D721Med (cell line): ENCODE measurements at regions not wholly inside any gene's neighbourhood (a gene's known extent, or its start where the extent isn't known, plus 50 kb on each side); places are given as distances from the start of the nearest gene placed in this dataset.

ENCODE experiments used
- DNase-seq: peaks from one replicate; pipeline ENCODE4 v3.0.0; 2011; ENCODE audit warnings: low spot score; ENCODE audit not compliant: insufficient read length
- FAIRE-seq: peaks from 2 replicates; lab custom pipeline; 2011; peaks lifted over from hg19 to GRCh38; lab: Jason Lieb, UNC
- TF ChIP-seq, protein P1 (sequence below): IDR thresholded peaks from 2 replicates; pipeline ENCODE4 v1.5.1; 2012; ENCODE audit warnings: mild to moderate bottlenecking, control low read depth; ENCODE audit not compliant: insufficient read depth; ENCODE audit errors: missing control alignments

DNA sequence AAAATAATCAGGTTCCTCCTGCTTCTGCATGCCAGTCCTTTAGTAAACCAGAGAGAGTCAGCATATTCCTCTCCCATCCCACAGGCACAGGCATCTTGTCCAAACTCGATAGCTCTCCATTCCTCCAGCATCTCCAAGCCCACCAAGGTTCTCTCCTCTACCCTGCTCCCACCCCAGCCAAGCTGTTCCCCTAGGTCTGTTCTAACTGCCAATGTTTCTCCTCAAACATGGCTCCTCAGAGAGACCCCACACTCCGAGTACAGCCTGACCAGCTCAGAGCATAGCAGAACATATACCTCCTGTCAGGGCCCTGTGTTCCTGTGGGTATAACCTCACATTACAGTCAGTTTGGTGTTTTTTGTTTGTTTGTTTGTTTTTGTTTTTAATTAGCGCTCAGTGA, 177.8 kb downstream of the VEGFA start:
- no peak for DNase-seq
- TF ChIP-seq, protein P1, sequence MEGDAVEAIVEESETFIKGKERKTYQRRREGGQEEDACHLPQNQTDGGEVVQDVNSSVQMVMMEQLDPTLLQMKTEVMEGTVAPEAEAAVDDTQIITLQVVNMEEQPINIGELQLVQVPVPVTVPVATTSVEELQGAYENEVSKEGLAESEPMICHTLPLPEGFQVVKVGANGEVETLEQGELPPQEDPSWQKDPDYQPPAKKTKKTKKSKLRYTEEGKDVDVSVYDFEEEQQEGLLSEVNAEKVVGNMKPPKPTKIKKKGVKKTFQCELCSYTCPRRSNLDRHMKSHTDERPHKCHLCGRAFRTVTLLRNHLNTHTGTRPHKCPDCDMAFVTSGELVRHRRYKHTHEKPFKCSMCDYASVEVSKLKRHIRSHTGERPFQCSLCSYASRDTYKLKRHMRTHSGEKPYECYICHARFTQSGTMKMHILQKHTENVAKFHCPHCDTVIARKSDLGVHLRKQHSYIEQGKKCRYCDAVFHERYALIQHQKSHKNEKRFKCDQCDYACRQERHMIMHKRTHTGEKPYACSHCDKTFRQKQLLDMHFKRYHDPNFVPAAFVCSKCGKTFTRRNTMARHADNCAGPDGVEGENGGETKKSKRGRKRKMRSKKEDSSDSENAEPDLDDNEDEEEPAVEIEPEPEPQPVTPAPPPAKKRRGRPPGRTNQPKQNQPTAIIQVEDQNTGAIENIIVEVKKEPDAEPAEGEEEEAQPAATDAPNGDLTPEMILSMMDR: no peak
- no peak for FAIRE-seq

DNA sequence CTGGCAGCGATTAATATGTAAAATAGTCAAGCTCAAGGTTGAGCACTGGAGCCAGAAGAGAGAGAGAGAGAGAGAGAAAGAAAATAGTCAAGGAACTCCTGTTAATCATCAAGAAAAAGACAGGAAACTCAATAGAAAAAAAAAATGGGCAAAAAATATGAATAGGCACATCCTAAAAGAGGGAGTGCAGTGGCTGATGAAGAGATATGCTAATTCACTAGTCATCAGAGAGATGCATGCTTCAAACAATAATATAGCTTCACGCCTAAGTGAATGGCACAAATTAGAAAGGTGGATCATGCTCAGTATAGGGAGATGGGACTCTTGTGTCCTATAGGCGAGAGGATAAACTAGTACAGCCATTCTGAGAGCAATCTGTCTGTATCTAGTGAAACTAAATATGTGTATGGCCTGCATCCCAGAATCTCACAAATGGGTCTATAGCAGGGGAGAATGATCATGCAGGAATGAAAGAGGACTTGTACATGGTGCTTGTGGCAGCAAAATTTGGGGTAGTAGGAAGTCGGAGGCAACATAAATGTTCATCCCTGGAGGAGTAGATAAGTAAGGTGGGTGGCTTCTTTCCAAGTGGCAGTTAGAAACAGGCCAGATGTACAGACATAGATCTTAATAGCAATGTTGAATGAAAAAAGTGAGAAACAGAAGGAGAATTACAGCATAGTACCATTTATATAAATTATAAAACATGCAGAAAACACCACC, 176.8 kb downstream of the VEGFA start:
- FAIRE-seq (no peak), DNase-seq (no peak)
- TF ChIP-seq, protein P1: no peak

DNA sequence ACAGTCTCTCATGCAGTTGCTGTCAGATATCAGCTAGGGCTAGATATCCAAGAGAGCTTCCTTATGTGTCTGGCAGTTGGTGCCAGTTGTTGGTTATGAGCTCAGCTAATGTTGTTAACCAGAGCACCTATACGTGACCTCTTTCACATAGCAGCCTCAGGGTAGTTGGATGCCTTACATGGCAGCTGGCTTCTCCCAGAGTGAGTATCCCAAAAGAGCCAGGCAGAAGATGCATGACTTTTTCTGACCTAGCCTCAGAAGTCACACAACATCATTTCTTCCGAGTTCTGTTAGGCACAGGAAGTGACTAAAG, 175.7 kb downstream of the VEGFA start:
- TF ChIP-seq, protein P1: no peak
- DNase-seq (no peak), FAIRE-seq (no peak)

DNA sequence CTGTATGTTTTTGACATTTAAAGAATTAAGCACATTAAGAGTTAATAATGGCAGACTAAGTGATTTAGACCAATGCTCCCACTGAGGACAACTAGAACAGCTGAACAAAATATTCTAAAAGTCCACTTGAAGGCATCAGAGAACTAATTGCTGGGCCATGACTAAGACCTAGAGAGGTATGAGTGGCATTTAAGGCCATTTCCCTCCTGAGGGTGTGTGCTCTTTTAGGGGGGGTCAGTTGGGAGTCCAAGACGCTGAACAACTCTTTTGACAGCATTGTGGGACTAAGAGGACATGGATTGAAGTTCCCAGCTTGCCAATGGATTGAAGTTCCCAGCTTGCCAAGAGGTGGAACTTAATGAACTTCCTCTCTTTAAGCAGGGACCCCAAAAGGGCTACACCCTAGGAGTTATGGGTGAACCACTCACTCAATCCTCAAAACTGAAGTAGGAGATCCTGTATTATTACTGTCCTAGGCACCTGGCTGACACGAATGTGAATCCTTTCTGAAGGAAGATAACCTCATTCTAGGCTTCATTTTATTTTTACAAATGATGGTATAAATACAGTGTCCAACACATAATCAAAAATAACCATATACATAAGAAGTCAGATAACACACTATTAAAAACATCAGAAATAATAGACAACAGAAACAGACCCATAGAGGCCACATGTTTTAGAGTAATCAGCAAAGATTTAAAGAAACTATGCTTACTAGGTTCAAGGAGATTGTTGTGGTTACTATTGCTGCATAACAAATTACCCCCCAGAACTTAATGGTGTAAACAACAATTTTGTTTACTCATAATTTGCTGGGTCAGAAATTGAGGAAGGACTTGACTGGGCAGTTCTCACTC, 175.1 kb downstream of the VEGFA start:
- FAIRE-seq: no peak

DNA sequence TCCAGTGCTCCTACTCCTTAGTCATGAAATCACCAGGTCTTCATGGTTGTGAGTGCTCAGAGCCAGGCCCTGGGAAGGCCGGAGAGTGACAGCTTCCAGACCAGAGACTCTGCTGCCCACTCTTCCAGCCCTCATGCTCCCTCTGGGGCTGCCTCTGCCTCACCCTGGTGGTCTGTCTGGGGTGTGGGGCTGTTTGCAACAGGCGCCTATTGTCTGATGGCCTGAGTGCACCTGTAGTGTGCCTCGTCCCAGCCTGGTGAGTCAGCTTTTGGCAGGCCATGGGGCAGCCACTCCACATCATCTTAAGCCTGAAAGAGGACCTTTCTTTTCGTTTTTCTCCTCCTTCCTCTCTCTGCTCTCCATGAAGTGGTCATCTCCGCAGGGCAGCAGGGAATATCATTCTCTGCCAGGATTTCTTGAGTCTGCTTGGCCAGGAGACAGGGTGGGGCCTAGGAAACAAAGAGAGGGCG, 173.8 kb downstream of the VEGFA start:
- DNase-seq (no peak), FAIRE-seq (no peak)
- TF ChIP-seq, protein P1: no peak

More for the DNA sequence above, 175.1 kb downstream of the VEGFA start:
- DNase-seq: no peak
- TF ChIP-seq, protein P1: no peak

DNA sequence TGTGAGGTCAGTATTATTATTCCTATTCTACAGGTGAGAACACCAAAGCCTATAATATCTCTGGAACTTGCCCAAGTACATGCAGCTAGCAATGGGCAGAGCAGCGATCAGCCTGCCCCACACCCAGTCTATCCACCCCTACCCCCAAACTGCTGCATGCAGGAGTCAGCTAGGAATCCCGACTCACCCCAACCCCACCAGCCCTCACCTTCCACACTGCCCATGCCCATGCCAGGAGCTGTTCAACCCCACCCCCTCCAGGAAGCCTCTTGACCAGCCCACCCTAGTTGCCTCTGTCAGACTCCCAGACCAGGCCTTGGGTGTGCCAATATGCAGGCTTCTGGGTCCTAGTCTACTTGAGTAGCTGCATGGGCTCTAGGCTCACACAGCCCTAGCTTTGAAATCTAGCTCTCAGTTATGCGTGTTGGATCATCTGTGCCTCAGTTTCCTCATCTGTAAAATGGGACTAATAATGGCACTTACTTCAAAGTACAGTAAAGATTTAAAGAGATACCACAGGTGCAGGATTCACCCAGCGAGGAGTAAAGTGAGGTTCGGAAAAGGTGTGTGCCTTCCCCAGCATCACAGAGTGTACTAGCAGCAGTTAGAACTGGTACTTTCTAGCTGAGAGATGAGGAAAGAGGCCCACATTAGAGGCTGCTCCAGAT, 173.2 kb downstream of the VEGFA start:
- TF ChIP-seq, protein P1: no peak
- FAIRE-seq: no peak

More for the DNA sequence above, 173.2 kb downstream of the VEGFA start:
- no peak for DNase-seq
